ENCODE measurements at regions not wholly inside any gene's neighbourhood (a gene's known extent, or its start where the extent isn't known, plus 50 kb on each side); places are given as distances from the start of the nearest gene placed in this dataset.
A peak's percentile ranks its signal among the peaks of the same experiment; 100 is the strongest.

DNA sequence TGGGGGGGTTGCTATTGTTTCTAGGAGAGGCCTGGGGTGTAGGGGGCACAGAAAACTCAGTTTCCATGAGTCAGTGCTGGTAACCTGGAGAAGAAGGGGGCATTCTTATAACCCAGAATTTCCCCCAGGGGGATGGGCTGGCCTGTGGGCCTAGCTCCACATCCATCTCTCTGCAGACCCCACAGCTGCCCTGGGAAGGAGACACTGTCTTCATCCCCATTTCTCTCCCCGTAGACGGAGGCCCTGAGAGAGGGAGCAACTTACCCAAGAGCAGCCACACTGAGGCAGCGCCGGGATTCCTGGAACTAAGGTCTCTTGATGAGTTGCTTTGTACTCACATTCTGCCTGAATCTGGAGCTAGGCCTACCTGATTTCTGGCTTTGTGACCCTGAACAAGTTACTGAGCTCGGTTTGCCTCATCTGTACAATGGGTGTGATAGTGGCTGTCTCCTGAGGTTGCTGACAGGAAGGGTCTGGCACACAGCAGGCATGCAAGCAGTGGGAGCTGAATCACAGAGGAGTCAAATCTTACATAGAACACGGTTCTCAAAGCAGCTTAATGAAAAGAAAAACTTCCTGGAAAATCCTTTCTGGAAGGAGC is 55.0 kb upstream of the LCTL start:
- H4K20me1 ChIP-seq (replicated peaks; ENCODE audit: control insufficient read depth, extremely low read depth, insufficient read depth, low read length) = no peaks in the 10 kb centered on the region
- CTCF ChIA-PET = interaction anchor here (0.9 to 4.0 kb wide), 4 partner anchors 18 to 231 kb away, joined by 3 to 18 read pairs (median 4); partner anchors contain the start of gene SMAD6
- POLR2A ChIA-PET = no interaction called here
- no peak overlapping the region for H3K27ac ChIP-seq (ENCODE audit: insufficient read depth, low read depth, low read length)
- no peak for DNase-seq (ENCODE audit: low read depth, low spot score)
- H3K4me1 ChIP-seq (ENCODE audit: control insufficient read depth, extremely low read depth, insufficient read depth, low read length) = peaks cover 38% of the 10 kb centered on the region
- dilution Hi-C loops (cut with MboI; ENCODE audit: extremely low pct_ligation_motif_present, low sequenced_read_pairs) = no loop called here
- no TSS peak for BruUV-seq (replicated peaks)
- H3K27me3 ChIP-seq (ENCODE audit: control insufficient read depth in 2 of 2, insufficient read depth in 2 of 2, low read length in 2 of 2) = no peaks in the 10 kb centered on the region
- no peak overlapping the region for H3K4me3 ChIP-seq (replicated peaks in 1 of 3; ENCODE audit: insufficient read depth in 1 of 3, low read depth in 1 of 3, low read length in 3 of 3)
- H2AFZ ChIP-seq (ENCODE audit: low read depth, low read length) = no peak overlapping the region
- no peaks in the 10 kb centered on the region for H3K9me3 ChIP-seq (replicated peaks; ENCODE audit: control insufficient read depth, insufficient read depth, low read length)
- intact Hi-C loops (cut with micrococcal nuclease) = no loop called here
- H3K9ac ChIP-seq (replicated peaks; ENCODE audit: extremely low read depth, insufficient read depth, low read length) = no peak overlapping the region
- no peak overlapping the region for H3K4me2 ChIP-seq (ENCODE audit: insufficient read depth, low read length)
- TF ChIP-seq POLR2AphosphoS5 (IDR thresholded peaks at IDR 0.05; ENCODE audit: insufficient read depth, low read depth, low read length) (no peak), JUN (IDR thresholded peaks at IDR 0.05; ENCODE audit: borderline replicate concordance, insufficient read depth, insufficient read length, low read depth) (no peak)
- no peaks in the 10 kb centered on the region for H3K9me1 ChIP-seq (replicated peaks; ENCODE audit: control insufficient read depth, extremely low read depth, insufficient read depth, low read length)
- no peaks in the 10 kb centered on the region for H3K79me2 ChIP-seq (ENCODE audit: control insufficient read depth, insufficient read depth, low read length)
- no peak for FAIRE-seq
- no peaks in the 10 kb centered on the region for H3K36me3 ChIP-seq (ENCODE audit: control insufficient read depth in 2 of 2, extremely low read depth in 1 of 2, insufficient read depth in 2 of 2, low read length in 2 of 2)

DNA sequence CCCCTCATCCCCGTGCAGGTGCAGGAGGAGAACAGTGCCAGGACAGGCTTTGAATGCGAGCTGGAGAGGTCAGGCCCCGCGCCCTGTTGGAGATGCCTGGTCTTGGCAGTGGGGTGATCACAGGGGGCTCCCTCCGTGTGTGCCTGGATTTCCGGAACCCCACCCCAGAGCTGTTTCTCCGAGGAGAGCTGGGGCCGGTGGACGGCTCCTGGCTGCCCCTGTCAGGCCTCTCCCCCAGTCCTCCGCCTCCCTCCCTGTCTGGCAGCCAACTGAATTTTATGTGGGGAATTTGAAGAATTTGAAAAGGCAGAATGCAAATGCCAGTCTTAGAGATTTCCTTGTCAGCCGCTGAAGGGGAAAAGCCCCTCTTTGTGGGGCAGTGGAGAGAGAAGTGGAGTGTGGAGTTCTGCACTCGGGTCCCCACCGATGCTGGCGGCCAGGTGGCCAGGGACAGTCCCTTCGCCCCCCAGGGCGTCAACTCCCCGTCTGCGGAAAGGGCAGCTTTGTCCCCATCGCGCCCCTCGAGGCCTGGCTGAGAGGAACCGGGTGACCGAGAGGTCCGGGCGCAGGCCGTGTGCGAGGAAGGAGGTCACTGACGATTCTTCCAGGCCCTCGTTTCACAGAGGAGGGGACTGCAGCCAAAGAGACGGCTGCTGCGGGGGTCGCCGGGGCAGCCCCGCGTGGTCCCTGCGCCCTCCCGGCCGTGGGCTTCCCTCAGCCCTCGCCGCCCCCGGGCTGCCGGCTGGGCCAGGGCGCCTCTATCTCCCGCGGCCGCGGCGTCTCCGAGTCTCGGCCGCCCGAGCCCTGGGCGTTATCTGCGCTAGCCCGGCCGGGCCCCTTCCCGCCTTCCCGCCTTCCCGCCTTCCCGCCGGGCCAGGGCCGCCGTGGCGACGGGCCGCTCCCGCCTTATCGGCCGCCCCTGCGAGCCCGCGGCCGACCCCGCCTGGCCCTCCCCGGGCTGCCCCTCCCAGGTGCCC is 56.0 kb upstream of the LCTL start:
- peak overlapping the region; percentile 7 for H3K27ac ChIP-seq (ENCODE audit: insufficient read depth, low read depth, low read length)
- peak overlapping the region; percentile 95 for H2AFZ ChIP-seq (ENCODE audit: low read depth, low read length)
- intact Hi-C loops (cut with micrococcal nuclease) (no loop called here), dilution Hi-C loops (cut with MboI; ENCODE audit: extremely low pct_ligation_motif_present, low sequenced_read_pairs) (no loop called here)
- no peaks in the 10 kb centered on the region for H3K79me2 ChIP-seq (ENCODE audit: control insufficient read depth, insufficient read depth, low read length)
- TF ChIP-seq GATA2 (IDR thresholded peaks at IDR 0.05; ENCODE audit: insufficient read depth, insufficient read length, low read depth, low read length) = no peak
- TF ChIP-seq, protein P1, sequence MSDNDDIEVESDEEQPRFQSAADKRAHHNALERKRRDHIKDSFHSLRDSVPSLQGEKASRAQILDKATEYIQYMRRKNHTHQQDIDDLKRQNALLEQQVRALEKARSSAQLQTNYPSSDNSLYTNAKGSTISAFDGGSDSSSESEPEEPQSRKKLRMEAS (IDR thresholded peaks at IDR 0.05; ENCODE audit: insufficient read depth, insufficient read length) = no peak
- no peak for TF ChIP-seq POLR2AphosphoS5 (IDR thresholded peaks at IDR 0.05; ENCODE audit: insufficient read depth, low read depth, low read length)
- no peak for TF ChIP-seq POLR2A (IDR thresholded peaks at IDR 0.05; ENCODE audit: low read depth, low read length)
- no peak for TF ChIP-seq JUN (IDR thresholded peaks at IDR 0.05; ENCODE audit: borderline replicate concordance, insufficient read depth, insufficient read length, low read depth)
- no peak for TF ChIP-seq EZH2 (IDR thresholded peaks at IDR 0.05; ENCODE audit: borderline replicate concordance, low read depth, low read length, severe bottlenecking)
- TF ChIP-seq MYC (IDR thresholded peaks at IDR 0.05; ENCODE audit: low read depth, low read length) = no peak
- TF ChIP-seq, protein P2, sequence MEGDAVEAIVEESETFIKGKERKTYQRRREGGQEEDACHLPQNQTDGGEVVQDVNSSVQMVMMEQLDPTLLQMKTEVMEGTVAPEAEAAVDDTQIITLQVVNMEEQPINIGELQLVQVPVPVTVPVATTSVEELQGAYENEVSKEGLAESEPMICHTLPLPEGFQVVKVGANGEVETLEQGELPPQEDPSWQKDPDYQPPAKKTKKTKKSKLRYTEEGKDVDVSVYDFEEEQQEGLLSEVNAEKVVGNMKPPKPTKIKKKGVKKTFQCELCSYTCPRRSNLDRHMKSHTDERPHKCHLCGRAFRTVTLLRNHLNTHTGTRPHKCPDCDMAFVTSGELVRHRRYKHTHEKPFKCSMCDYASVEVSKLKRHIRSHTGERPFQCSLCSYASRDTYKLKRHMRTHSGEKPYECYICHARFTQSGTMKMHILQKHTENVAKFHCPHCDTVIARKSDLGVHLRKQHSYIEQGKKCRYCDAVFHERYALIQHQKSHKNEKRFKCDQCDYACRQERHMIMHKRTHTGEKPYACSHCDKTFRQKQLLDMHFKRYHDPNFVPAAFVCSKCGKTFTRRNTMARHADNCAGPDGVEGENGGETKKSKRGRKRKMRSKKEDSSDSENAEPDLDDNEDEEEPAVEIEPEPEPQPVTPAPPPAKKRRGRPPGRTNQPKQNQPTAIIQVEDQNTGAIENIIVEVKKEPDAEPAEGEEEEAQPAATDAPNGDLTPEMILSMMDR (IDR thresholded peaks at IDR 0.05; ENCODE audit: extremely low read depth in 1 of 2, insufficient read depth in 1 of 2, low read depth in 1 of 2, low read length in 2 of 2) = no peak
- TF ChIP-seq FOS (IDR thresholded peaks at IDR 0.05; ENCODE audit: borderline replicate concordance, insufficient read depth, low read length) = no peak
- H3K9me1 ChIP-seq (replicated peaks; ENCODE audit: control insufficient read depth, extremely low read depth, insufficient read depth, low read length) = no peaks in the 10 kb centered on the region
- CTCF ChIA-PET = interaction anchor here (0.6 to 4.0 kb wide), 5 partner anchors 10 to 153 kb away, joined by 3 to 18 read pairs (median 4); no protein-coding TSS in a partner anchor
- no peak overlapping the region for H3K4me3 ChIP-seq (replicated peaks in 1 of 3; ENCODE audit: insufficient read depth in 1 of 3, low read depth in 1 of 3, low read length in 3 of 3)
- POLR2A ChIA-PET = interaction anchor here (0.5 to 0.8 kb wide), 2 partner anchors 79 kb away, joined by 3 read pairs; no protein-coding TSS in a partner anchor
- H3K9ac ChIP-seq (replicated peaks; ENCODE audit: extremely low read depth, insufficient read depth, low read length) = peak overlapping the region; percentile 38
- BruUV-seq (replicated peaks) = no TSS peak
- H3K36me3 ChIP-seq (ENCODE audit: control insufficient read depth in 2 of 2, extremely low read depth in 1 of 2, insufficient read depth in 2 of 2, low read length in 2 of 2) = no peaks in the 10 kb centered on the region
- H3K4me2 ChIP-seq (ENCODE audit: insufficient read depth, low read length) = no peak overlapping the region
- FAIRE-seq = no peak
- H3K27me3 ChIP-seq (ENCODE audit: control insufficient read depth in 2 of 2, insufficient read depth in 2 of 2, low read length in 2 of 2) = no peaks in the 10 kb centered on the region
- no peaks in the 10 kb centered on the region for H3K9me3 ChIP-seq (replicated peaks; ENCODE audit: control insufficient read depth, insufficient read depth, low read length)
- peaks cover 32% of the 10 kb centered on the region for H3K4me1 ChIP-seq (ENCODE audit: control insufficient read depth, extremely low read depth, insufficient read depth, low read length)
- no peaks in the 10 kb centered on the region for H4K20me1 ChIP-seq (replicated peaks; ENCODE audit: control insufficient read depth, extremely low read depth, insufficient read depth, low read length)
- no peak for DNase-seq (ENCODE audit: low read depth, low spot score)

Data from endothelial cell of umbilical vein (primary cell).